Femur (tissue), 1 donor: ENCODE measurements at regions not wholly inside any gene's neighbourhood (a gene's known extent, or its start where the extent isn't known, plus 50 kb on each side); places are given as distances from the start of the nearest gene placed in this dataset.

Experiments used
- DNase-seq: peaks from one replicate; pipeline ENCODE4 v3.0.0-alpha.2; 2017

DNA sequence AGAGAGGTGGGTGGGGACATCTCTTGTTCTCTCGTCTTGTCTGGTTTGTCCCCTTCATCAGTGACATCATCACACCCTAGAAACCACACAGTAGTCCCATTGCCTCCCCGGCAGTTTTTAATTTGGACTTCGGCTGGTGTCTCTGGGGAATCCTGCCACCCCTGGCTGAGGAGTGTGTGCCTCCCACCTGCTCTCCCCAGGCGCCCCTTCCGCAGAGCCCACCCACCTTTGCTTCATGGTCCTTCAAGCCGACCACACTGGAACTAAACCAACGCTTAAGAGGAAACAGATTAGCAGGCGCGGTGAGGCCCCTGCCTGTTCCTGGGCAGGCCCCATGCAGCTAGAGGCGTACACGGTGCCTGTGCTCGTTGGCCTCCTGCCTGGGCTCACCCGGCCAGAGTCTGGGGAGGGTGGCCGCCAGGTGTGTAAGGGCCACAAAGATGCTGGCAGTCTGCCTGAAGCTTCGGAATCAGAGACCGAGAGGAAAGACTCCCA lies 107.6 kb upstream of the SPRY4 start:
- no peak for DNase-seq

GRCh38 chr5:142428773-142429473 lies 104.1 kb upstream of the SPRY4 start:
- no peak for DNase-seq

GRCh38 chr5:142428036-142428772 lies 103.4 kb upstream of the SPRY4 start:
- no peak for DNase-seq

GRCh38 chr5:142427529-142427928 lies 102.7 kb upstream of the SPRY4 start:
- DNase-seq, result no peak

GRCh38 chr5:142427015-142427364 lies 102.2 kb upstream of the SPRY4 start:
- no peak for DNase-seq

GRCh38 chr5:142426129-142427014 lies 101.6 kb upstream of the SPRY4 start:
- DNase-seq, result peak; percentile 58

- DNase-seq, result no peak
These were observed 100.7 kb upstream of the SPRY4 start for GRCh38 chr5:142425286-142426065.

- no peak for DNase-seq
These were observed 97.6 kb upstream of the SPRY4 start for GRCh38 chr5:142422429-142422828.

DNA sequence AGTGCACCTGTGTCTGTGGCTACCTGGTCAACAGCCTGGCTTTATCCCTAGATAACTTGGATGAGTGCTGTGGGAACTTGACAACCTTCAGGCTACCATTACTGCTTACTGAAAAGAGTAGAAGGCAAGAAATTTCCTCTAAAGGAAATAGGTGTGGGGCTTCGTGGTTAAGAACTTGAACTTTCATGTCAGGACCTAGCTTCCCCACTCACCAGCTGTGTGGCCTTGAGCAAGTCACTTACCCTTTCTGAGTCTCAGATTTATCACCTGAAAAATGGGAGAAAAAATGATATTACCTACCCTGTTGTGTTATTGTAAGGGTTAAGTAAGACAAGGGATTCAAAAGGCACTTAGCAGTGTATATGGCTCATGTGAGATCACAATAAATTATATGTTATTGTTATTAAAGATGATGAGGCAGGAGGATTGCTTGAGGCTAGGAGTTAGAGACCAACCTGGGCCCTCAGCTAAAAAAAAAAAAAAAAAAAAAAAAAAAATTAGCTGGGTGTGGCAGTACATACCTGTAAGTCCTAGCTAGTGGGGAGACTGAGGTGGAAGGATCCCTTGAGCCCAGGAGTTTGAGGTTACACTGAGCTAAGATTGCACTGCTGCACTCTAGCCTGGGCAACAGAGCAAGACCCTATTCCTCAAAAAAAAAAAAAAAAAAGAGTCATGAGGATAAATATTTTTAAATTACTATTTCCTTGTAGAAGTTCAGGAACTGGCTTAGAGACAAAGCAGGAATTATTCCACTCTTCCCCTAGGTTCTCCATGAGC lies 97.0 kb upstream of the SPRY4 start:
- DNase-seq, result no peak

DNA sequence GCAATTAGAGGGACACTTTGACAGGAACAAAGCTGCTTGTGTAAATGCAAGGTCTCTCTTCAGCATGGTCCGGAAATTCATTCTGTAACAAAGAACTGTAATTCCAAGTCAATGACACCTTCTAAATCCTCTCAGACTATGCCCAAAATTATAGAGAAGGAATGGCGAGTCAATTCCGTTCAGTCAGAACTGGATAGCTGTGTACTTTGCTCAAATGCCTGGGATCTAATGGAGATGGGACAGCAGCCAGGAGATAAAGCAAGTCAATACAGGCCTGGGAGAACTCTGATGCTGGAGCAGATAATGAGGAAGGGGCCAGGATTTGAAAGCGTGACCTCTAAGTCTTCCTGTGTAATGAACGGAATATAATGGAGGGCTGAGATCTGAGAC lies 96.4 kb upstream of the SPRY4 start:
- no peak for DNase-seq

DNA sequence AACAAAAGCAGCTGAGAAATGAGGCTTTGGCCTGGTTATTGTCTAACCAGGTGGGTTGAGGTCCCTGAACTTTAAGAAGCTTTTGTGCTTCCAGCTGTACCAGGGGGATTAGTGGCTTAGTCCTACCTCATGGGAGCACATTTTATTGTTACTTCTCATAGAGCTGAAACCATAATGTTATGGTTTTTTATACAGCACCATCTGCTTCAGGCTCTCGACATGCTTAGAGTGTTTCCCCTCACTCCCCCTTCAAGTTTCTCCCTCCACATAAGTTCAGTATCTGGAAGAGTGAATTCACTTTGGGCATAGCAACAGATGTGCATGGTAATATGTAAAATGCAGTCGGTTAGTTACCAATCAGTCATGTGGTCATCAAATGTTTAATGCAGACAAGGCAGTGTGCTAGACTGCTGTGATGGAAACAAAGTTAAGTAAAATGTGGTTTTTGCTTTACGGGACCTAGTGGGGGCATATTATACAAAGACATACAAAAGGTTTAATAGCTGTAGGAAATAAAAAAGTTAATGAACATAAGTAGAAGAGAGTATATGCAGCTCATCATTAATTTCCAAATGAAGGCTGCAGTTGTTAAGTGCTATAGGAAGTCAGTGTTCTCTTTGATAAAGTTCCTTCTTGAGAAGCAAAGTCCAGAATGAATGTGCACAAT lies 95.9 kb upstream of the SPRY4 start:
- DNase-seq, result no peak

- DNase-seq, result no peak
These were observed 87.8 kb upstream of the SPRY4 start for GRCh38 chr5:142412581-142412980.

- no peak for DNase-seq
These were observed 87.0 kb upstream of the SPRY4 start for GRCh38 chr5:142411656-142412425.

DNA sequence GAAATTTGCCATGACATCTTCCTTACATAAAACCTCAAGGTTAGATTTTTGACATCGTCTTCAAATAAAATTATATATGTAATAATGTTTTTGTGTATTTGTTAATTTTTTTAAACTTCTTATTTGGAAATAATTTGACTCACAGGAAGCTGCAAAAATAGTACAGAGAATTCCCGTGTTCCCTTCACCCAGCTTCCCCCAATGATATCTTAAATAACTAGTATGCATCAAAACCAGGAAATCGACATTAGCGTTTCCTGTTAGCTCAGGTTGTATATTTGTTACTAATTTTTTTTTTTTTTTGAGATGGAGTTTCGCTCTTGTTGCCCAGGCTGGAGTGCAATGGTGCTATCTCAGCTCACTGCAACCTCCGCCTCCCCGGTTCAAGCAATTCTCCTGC lies 86.3 kb upstream of the SPRY4 start:
- no peak for DNase-seq

DNA sequence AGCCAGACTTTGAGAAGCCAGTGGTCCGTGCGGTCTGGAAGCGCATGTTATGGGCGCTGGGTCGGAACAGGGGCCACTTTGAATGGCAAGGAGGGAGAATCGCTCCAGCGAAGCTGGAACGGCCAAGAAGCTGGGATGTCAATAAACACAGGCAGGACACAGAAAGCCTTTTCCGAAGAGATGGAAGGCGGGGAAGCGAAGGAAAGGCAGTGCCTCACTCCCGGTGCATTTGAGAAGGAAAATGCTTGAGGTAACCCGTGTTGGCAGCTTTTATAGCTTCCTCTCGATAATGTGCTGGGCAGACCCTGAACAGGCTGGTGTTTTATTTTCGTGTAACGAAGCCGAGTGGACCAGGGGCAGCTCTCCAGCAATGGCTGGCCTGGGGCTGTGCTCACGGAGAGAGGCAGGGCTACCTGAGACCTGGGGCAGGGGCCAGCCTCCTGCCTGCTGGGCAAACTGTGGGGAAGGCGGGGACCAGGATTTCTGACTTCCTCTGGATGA lies 84.2 kb upstream of the SPRY4 start:
- peak; percentile 57 for DNase-seq

DNA sequence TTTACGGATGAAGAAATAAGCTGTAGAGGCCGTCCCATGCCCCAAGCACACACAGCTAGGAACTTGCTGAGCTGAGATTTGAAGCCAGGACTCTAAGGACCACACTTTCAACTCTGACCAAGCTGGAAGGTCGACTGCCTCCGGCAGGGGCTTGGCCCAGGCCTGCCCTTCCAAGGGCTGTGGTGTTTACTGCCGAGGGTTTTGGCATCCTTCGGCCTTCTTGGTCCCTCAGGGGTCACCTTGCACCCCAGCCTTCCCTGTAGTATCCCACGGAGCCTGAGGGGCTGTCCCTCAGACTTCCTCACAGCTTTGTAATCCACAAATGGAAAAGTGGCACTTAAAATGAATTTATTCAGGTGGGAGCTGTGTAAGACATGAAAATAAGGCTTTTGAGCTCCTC lies 83.7 kb upstream of the SPRY4 start:
- no peak for DNase-seq

DNA sequence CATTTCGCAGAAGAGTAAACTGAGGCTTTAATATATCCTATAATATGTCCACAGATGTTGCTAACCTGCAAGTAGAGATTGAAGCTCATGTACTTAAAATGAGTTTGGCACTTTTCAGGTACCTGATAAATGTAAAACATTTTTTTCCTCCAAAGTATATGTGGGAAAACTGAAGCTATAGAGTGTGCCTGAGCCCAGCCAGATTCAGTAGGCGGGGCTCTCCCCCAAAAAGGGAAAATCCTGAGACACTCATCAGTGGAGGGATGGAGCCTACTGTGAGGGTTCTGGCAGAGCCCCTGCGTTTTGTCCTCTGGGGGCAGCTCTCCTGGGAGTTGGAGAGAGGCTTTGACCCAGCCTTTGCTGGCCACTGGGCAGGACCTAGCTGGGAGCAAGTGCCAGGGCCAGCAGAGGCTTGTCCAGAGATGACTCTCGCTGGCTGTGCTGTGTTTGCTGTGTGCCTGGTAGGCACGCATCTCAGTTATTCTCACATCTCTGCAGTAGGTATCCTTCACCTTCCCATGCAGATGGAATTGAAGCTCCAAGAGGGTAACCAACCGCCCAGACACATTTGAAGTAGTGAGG lies 81.1 kb upstream of the SPRY4 start:
- DNase-seq, result no peak

DNA sequence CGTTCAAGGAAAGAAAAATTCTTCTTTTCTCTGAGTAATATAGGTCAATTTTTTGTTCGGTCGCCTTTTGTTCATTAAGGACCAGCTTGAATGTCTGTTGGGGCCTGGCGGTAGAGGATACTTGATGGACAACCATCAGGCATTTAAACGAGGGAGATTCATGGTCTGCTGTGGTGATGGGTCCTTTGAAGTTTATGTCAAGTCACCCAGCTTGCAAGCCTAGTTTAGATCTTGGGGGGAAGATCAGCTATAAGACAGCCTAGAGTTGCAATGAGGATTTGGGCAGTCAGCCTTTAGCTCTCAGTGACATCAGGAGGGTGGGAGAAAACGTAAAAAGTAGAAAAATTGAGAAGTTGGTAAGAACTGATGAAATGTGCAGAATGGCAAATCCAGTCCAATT lies 80.2 kb upstream of the SPRY4 start:
- no peak for DNase-seq

DNA sequence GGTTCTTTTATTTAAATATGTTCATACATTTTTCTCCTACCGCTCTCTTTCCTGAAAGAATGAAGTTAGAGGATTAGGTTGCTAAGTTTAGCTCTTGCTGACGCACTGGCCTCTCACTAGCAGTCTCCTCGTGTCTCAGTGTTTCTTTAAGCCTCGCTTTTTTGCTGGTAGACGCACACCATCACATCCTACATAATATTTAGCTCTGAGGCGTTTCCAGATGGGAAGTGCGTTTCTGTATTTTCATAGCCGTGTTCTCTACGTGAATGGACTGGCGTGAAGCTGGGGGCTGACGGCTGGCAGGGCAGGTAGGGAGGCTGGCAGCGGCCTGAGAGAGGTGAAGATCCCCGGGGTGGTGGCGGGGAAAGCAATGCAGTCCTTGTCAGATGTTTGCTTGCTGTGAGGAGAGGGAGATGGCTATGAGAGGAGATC lies 79.2 kb upstream of the SPRY4 start:
- peak; percentile 57 for DNase-seq

DNA sequence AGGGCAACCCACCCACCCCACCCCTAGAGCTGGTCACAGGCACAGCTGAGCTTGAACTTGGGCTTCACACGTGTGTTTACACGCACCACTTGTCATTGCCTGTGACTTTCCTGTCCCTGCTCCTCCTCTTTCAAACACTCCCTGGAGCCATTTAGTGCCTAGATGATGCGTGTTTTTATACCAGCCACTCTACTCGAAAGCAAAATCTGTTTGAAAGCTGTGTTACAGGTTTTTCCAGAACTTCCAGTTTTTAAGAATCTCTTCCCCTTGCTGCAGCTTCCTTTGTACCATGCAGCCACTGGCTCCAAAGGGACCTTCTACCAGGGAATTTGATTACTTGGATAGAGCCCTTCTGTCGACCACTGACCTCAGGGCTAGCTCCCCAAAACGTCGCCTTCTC lies 78.8 kb upstream of the SPRY4 start:
- DNase-seq, result no peak
